ENCODE measurements at regions not wholly inside any gene's neighbourhood (a gene's known extent, or its start where the extent isn't known, plus 50 kb on each side); places are given as distances from the start of the nearest gene placed in this dataset.

- Histone ChIP-seq H3K9me3 (no peaks in the 10 kb centered on the region), H3K36me3 (ENCODE audit: control insufficient read depth, insufficient read depth, low read length) (no peaks in the 10 kb centered on the region), H3K4me1 (no peaks in the 10 kb centered on the region), H3K4me3 (ENCODE audit: low read depth, low read length) (no peak overlapping the region), H3K27me3 (replicated peaks; ENCODE audit: control insufficient read depth, insufficient read depth, low read length) (no peaks in the 10 kb centered on the region)
- no peak for DNase-seq
- POLR2A ChIA-PET, result no interaction called here
- Mint-ChIP-seq H3K4me1 (ENCODE audit: low read depth, unreplicated experiment) (no peaks in the 10 kb centered on the region), H3K36me3 (ENCODE audit: insufficient read depth, unreplicated experiment) (no peaks in the 10 kb centered on the region), H3K27me3 (ENCODE audit: insufficient read depth, unreplicated experiment) (peaks cover 3% of the 10 kb centered on the region), H3K4me3 (ENCODE audit: unreplicated experiment) (no peak overlapping the region), H3K27ac (ENCODE audit: unreplicated experiment) (no peak overlapping the region), H3K9me3 (ENCODE audit: unreplicated experiment) (peaks cover 15% of the 10 kb centered on the region)
- BruUV-seq (replicated peaks), result no TSS peak
- no peak for TF ChIP-seq CTCF (IDR thresholded peaks at IDR 0.05; ENCODE audit: insufficient read depth in 1 of 2, low read depth in 1 of 2, low read length in 1 of 2, severe bottlenecking in 1 of 2, unreplicated experiment in 1 of 2)
- intact Hi-C loops (cut with micrococcal nuclease; ENCODE audit: unreplicated experiment), result no loop called here
- CTCF ChIA-PET, result no interaction called here
Observed at GRCh38 chrX:122579526-122579925, 604.6 kb upstream of the GRIA3 start.

- no peaks in the 10 kb centered on the region for H3K36me3 Mint-ChIP-seq (ENCODE audit: insufficient read depth, unreplicated experiment)
- no TSS peak for BruUV-seq (replicated peaks)
- no peaks in the 10 kb centered on the region for H3K36me3 ChIP-seq (ENCODE audit: control insufficient read depth, insufficient read depth, low read length)
- CTCF ChIA-PET, result no interaction called here
- POLR2A ChIA-PET, result no interaction called here
- intact Hi-C loops (cut with micrococcal nuclease; ENCODE audit: unreplicated experiment), result no loop called here
- no peaks in the 10 kb centered on the region for H3K4me1 ChIP-seq
- H3K27me3 Mint-ChIP-seq (ENCODE audit: insufficient read depth, unreplicated experiment), result no peaks in the 10 kb centered on the region
- no peak for TF ChIP-seq CTCF (IDR thresholded peaks at IDR 0.05; ENCODE audit: insufficient read depth in 1 of 2, low read depth in 1 of 2, low read length in 1 of 2, severe bottlenecking in 1 of 2, unreplicated experiment in 1 of 2)
- no peak overlapping the region for H3K4me3 ChIP-seq (ENCODE audit: low read depth, low read length)
- H3K9me3 Mint-ChIP-seq (ENCODE audit: unreplicated experiment), result peaks cover 15% of the 10 kb centered on the region
- no peaks in the 10 kb centered on the region for H3K4me1 Mint-ChIP-seq (ENCODE audit: low read depth, unreplicated experiment)
- H3K9me3 ChIP-seq, result no peaks in the 10 kb centered on the region
- H3K27me3 ChIP-seq (replicated peaks; ENCODE audit: control insufficient read depth, insufficient read depth, low read length), result no peaks in the 10 kb centered on the region
- no peak for DNase-seq
- no peak overlapping the region for H3K27ac Mint-ChIP-seq (ENCODE audit: unreplicated experiment)
- no peak overlapping the region for H3K4me3 Mint-ChIP-seq (ENCODE audit: unreplicated experiment)
Observed at GRCh38 chrX:122582280-122582974, 601.7 kb upstream of the GRIA3 start.

- no peak for TF ChIP-seq CTCF (IDR thresholded peaks at IDR 0.05; ENCODE audit: insufficient read depth in 1 of 2, low read depth in 1 of 2, low read length in 1 of 2, severe bottlenecking in 1 of 2, unreplicated experiment in 1 of 2)
- Histone ChIP-seq H3K4me1 (no peaks in the 10 kb centered on the region), H3K9me3 (no peaks in the 10 kb centered on the region), H3K4me3 (ENCODE audit: low read depth, low read length) (no peak overlapping the region), H3K27me3 (replicated peaks; ENCODE audit: control insufficient read depth, insufficient read depth, low read length) (no peaks in the 10 kb centered on the region), H3K36me3 (ENCODE audit: control insufficient read depth, insufficient read depth, low read length) (no peaks in the 10 kb centered on the region)
- H3K9me3 Mint-ChIP-seq (ENCODE audit: unreplicated experiment), result peaks cover 15% of the 10 kb centered on the region
- POLR2A ChIA-PET, result no interaction called here
- no peaks in the 10 kb centered on the region for H3K36me3 Mint-ChIP-seq (ENCODE audit: insufficient read depth, unreplicated experiment)
- H3K4me1 Mint-ChIP-seq (ENCODE audit: low read depth, unreplicated experiment), result no peaks in the 10 kb centered on the region
- intact Hi-C loops (cut with micrococcal nuclease; ENCODE audit: unreplicated experiment), result no loop called here
- no peak overlapping the region for H3K27ac Mint-ChIP-seq (ENCODE audit: unreplicated experiment)
- no peaks in the 10 kb centered on the region for H3K27me3 Mint-ChIP-seq (ENCODE audit: insufficient read depth, unreplicated experiment)
- no peak overlapping the region for H3K4me3 Mint-ChIP-seq (ENCODE audit: unreplicated experiment)
- DNase-seq, result no peak
- no TSS peak for BruUV-seq (replicated peaks)
- CTCF ChIA-PET, result no interaction called here
Observed at GRCh38 chrX:122582975-122583305, 601.1 kb upstream of the GRIA3 start.

Measured in Caco-2 (cell line).